ENCODE measurements at regions not wholly inside any gene's neighbourhood (a gene's known extent, or its start where the extent isn't known, plus 50 kb on each side); places are given as distances from the start of the nearest gene placed in this dataset.

GRCh38 chr6:14865531-14866100 lies 380.3 kb upstream of the JARID2 start:
- in situ Hi-C loops (cut with MboI) (no loop called here), intact Hi-C loops (cut with micrococcal nuclease; ENCODE audit: unreplicated experiment) (no loop called here)
- ATAC-seq (peak; percentile 90), DNase-seq (ENCODE audit: low read depth, low spot score) (no peak), FAIRE-seq (no peak)
- H3K27me3 ChIP-seq (replicated peaks in 1 of 2; ENCODE audit: control insufficient read depth in 2 of 2, insufficient read depth in 2 of 2, low read length in 1 of 2): no peaks in the 10 kb centered on the region
- ChIA-PET SMC1A (ENCODE audit: uncharacterized antibody, unreplicated experiment) (interaction anchor here (0.5 to 1.4 kb wide), 3 partner anchors 11 to 697 kb away, joined by 3 read pairs; no protein-coding TSS in a partner anchor), POLR2A (interaction anchor here (0.6 to 0.7 kb wide), 2 partner anchors 150 to 346 kb away, joined by 7 read pairs; no protein-coding TSS in a partner anchor), RAD21 (ENCODE audit: unreplicated experiment) (interaction anchor here (1.3 kb wide), 1 partner anchor 11 kb away, joined by 3 read pairs; no protein-coding TSS in a partner anchor), CTCF (no interaction called here)
- H3K79me2 ChIP-seq (ENCODE audit: control insufficient read depth, insufficient read depth, low read length): no peaks in the 10 kb centered on the region
- H4K20me1 ChIP-seq (ENCODE audit: control insufficient read depth, insufficient read depth): no peaks in the 10 kb centered on the region
- no peak overlapping the region; the same call in 1 of the 2 replicates for H2AFZ ChIP-seq (ENCODE audit: control insufficient read depth, low read depth, low read length)
- H3K4me2 ChIP-seq (ENCODE audit: control insufficient read depth, insufficient read depth): no peak overlapping the region
- no TSS peak for BruUV-seq (replicated peaks)
- H3K4me3 ChIP-seq: no peak overlapping the region
- 68% methylated on average over 5 of the region's 5 CpGs for WGBS (ENCODE audit: insufficient coverage, insufficient replicate concordance, low lambda C conversion rate, missing lambda C conversion rate)
- H3K36me3 ChIP-seq (ENCODE audit: control insufficient read depth in 2 of 2, insufficient read depth in 2 of 2, low read length in 1 of 2): no peaks in the 10 kb centered on the region
- peaks cover 6% of the 10 kb centered on the region; the same call in 1 of the 2 replicates for H3K4me1 ChIP-seq (ENCODE audit: control insufficient read depth, insufficient read depth, low read length)
- no peak overlapping the region for H3K27ac ChIP-seq (ENCODE audit: control insufficient read depth, insufficient read depth)
- no peak overlapping the region for H3K9ac ChIP-seq (ENCODE audit: control insufficient read depth, insufficient read depth, low read length)
- H3K9me3 ChIP-seq (replicated peaks; ENCODE audit: control insufficient read depth, insufficient read depth, low read length): no peaks in the 10 kb centered on the region
- TF ChIP-seq NFYA (IDR thresholded peaks at IDR 0.05; ENCODE audit: borderline replicate concordance, low read depth, low read length): no peak
- no peak for TF ChIP-seq TBL1XR1 (IDR thresholded peaks at IDR 0.05; ENCODE audit: low read depth, low read length)
- TF ChIP-seq ETV6 (conservative IDR thresholded peaks at IDR 0.05 in 1 of 2, IDR thresholded peaks at IDR 0.05 in 1 of 2; ENCODE audit: borderline replicate concordance in 1 of 2, low read depth in 1 of 2): peak in 1 of 2 experiments; percentile 93; a peak in 2 of 4 replicates
- no peak for TF ChIP-seq SIN3A (IDR thresholded peaks at IDR 0.05; ENCODE audit: low read depth, low read length)
- TF ChIP-seq, protein P1, sequence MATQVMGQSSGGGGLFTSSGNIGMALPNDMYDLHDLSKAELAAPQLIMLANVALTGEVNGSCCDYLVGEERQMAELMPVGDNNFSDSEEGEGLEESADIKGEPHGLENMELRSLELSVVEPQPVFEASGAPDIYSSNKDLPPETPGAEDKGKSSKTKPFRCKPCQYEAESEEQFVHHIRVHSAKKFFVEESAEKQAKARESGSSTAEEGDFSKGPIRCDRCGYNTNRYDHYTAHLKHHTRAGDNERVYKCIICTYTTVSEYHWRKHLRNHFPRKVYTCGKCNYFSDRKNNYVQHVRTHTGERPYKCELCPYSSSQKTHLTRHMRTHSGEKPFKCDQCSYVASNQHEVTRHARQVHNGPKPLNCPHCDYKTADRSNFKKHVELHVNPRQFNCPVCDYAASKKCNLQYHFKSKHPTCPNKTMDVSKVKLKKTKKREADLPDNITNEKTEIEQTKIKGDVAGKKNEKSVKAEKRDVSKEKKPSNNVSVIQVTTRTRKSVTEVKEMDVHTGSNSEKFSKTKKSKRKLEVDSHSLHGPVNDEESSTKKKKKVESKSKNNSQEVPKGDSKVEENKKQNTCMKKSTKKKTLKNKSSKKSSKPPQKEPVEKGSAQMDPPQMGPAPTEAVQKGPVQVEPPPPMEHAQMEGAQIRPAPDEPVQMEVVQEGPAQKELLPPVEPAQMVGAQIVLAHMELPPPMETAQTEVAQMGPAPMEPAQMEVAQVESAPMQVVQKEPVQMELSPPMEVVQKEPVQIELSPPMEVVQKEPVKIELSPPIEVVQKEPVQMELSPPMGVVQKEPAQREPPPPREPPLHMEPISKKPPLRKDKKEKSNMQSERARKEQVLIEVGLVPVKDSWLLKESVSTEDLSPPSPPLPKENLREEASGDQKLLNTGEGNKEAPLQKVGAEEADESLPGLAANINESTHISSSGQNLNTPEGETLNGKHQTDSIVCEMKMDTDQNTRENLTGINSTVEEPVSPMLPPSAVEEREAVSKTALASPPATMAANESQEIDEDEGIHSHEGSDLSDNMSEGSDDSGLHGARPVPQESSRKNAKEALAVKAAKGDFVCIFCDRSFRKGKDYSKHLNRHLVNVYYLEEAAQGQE (IDR thresholded peaks at IDR 0.05; ENCODE audit: low read depth, low read length): no peak
- TF ChIP-seq CEBPZ (IDR thresholded peaks at IDR 0.05; ENCODE audit: low read depth, low read length): no peak
- no peak for TF ChIP-seq BCL3 (IDR thresholded peaks at IDR 0.05; ENCODE audit: borderline replicate concordance, insufficient read depth, low read depth, low read length, poor library complexity, severe bottlenecking)
- no peak for TF ChIP-seq KDM1A (IDR thresholded peaks at IDR 0.05; ENCODE audit: borderline replicate concordance)
- TF ChIP-seq SUZ12 (IDR thresholded peaks at IDR 0.05; ENCODE audit: unreplicated experiment): no peak
- TF ChIP-seq KLF5 (IDR thresholded peaks at IDR 0.05; ENCODE audit: partially characterized antibody): no peak
- no peak for TF ChIP-seq CHD2 (IDR thresholded peaks at IDR 0.05; ENCODE audit: borderline replicate concordance, low read depth, low read length)
- TF ChIP-seq MYC (IDR thresholded peaks at IDR 0.05; ENCODE audit: insufficient read depth, insufficient read length, insufficient replicate concordance, low read length, severe bottlenecking): no peak
- TF ChIP-seq MEF2B (IDR thresholded peaks at IDR 0.05; ENCODE audit: partially characterized antibody, poor library complexity, severe bottlenecking): no peak
- TF ChIP-seq BCL11A (IDR thresholded peaks at IDR 0.05; ENCODE audit: low read depth, low read length): no peak
- TF ChIP-seq ZBED1 (IDR thresholded peaks at IDR 0.05; ENCODE audit: borderline replicate concordance): no peak
- TF ChIP-seq ZNF24 (IDR thresholded peaks at IDR 0.05): 0 out of 2 replicates have a peak, but pooled peaks have one; percentile 10

All from GM12878 (cell line).